H1 (cell line): ENCODE measurements at regions not wholly inside any gene's neighbourhood (a gene's known extent, or its start where the extent isn't known, plus 50 kb on each side); places are given as distances from the start of the nearest gene placed in this dataset.

Experiments used
- CTCF ChIA-PET: fragments of 300-600 bp; sonication (Branson Sonifier 250); formaldehyde crosslinking; loops from one replicate; lab custom pipeline; 2021; ENCODE audit not compliant: partially characterized antibody; lab: Charles Lee
- POLR2A ChIA-PET: fragments of 300-600 bp; sonication (Branson Sonifier 250); formaldehyde crosslinking; loops from one replicate; lab custom pipeline; 2021; ENCODE audit warnings: inconsistent platforms; ENCODE audit not compliant: partially characterized antibody; lab: Charles Lee
- DNase-seq, 2 experiments: peaks; one replicate each; pipeline versions ENCODE4 v3.0.0 to v3.0.0-alpha.2; 2010 to 2022; ENCODE audit warnings: low spot score in 2 of 2, low read depth in 1 of 2, mixed read lengths in 1 of 2
- FAIRE-seq: peaks from 2 replicates; lab custom pipeline; 2011; peaks lifted over from hg19 to GRCh38; lab: Jason Lieb, UNC
- H2AFZ ChIP-seq: 2 replicates; pipeline ENCODE4 v1.8.1; 2012; ENCODE audit warnings: low read length, inconsistent platforms
- H2AK5ac ChIP-seq: 2 replicates; pipeline ENCODE4 v1.6.1; 2013; ENCODE audit warnings: low read depth, low read length
- H2BK120ac ChIP-seq: replicated peaks from 2 replicates; pipeline ENCODE3; 2013; ENCODE audit warnings: low read depth, low read length, inconsistent platforms
- H2BK12ac ChIP-seq: 2 replicates; pipeline ENCODE4 v1.6.1; 2013; ENCODE audit warnings: low read depth, low read length
- H2BK15ac ChIP-seq: 2 replicates; pipeline ENCODE4 v1.6.1; 2013; ENCODE audit warnings: low read length
- H2BK20ac ChIP-seq: 2 replicates; pipeline ENCODE4 v1.6.1; 2013; ENCODE audit warnings: low read length
- H2BK5ac ChIP-seq: 2 replicates; pipeline ENCODE4 v1.6.1; 2013; ENCODE audit warnings: low read depth, low read length
- H3K14ac ChIP-seq: 2 replicates; pipeline ENCODE4 v1.6.1; 2013; ENCODE audit warnings: inconsistent platforms; ENCODE audit not compliant: insufficient read length
- H3K18ac ChIP-seq: 2 replicates; pipeline ENCODE4 v1.6.1; 2013; ENCODE audit warnings: low read length; ENCODE audit errors: extremely low read depth
- H3K23ac ChIP-seq: 2 replicates; pipeline ENCODE4 v1.6.1; 2013; ENCODE audit warnings: inconsistent platforms; ENCODE audit not compliant: insufficient read length
- H3K23me2 ChIP-seq: 2 replicates; pipeline ENCODE4 v1.6.1; 2013; ENCODE audit warnings: low read depth, low read length
- H3K27ac ChIP-seq: 2 replicates; pipeline ENCODE4 v1.6.1; 2011; ENCODE audit warnings: low read depth, low read length, inconsistent platforms
- H3K27me3 ChIP-seq, 4 experiments: replicated peaks in 1 of 4; 1 replicate in 1 of 4; 2 replicates in 3 of 4; pipeline versions ENCODE4 v1.6.1 to v1.8.1; 2011 to 2013; ENCODE audit warnings: low read length in 3 of 4, mild to moderate bottlenecking in 3 of 4, inconsistent platforms in 2 of 4, mixed read lengths in 2 of 4, moderate library complexity in 1 of 4; ENCODE audit not compliant: control insufficient read depth in 3 of 4, insufficient read depth in 3 of 4; ENCODE audit errors: extremely low read depth in 1 of 4
- H3K36me3 ChIP-seq, 4 experiments: 2 replicates each; pipeline versions ENCODE4 v1.6.1 to v1.8.1; 2011 to 2013; ENCODE audit warnings: mild to moderate bottlenecking in 4 of 4, low read length in 3 of 4, moderate library complexity in 2 of 4, control low read depth in 1 of 4, inconsistent platforms in 1 of 4; ENCODE audit not compliant: insufficient read depth in 4 of 4, control insufficient read depth in 2 of 4
- H3K4ac ChIP-seq: replicated peaks from 2 replicates; pipeline ENCODE3; 2013; ENCODE audit warnings: low read length, low read depth, mixed read lengths, inconsistent platforms; ENCODE audit not compliant: insufficient read length
- H3K4me1 ChIP-seq, 4 experiments: replicated peaks in 1 of 4; 1 replicate in 1 of 4; 2 replicates in 3 of 4; pipeline versions ENCODE4 v1.6.1 to v1.8.1; 2011 to 2013; ENCODE audit warnings: low read length in 3 of 4, inconsistent platforms in 2 of 4, mixed read lengths in 1 of 4; ENCODE audit not compliant: insufficient read depth in 4 of 4, control insufficient read depth in 3 of 4
- H3K4me2 ChIP-seq, 2 experiments: 2 replicates each; pipeline versions ENCODE4 v1.6.1 to v1.8.1; 2011 to 2013; ENCODE audit warnings: low read depth in 2 of 2, low read length in 2 of 2, control low read depth in 1 of 2, inconsistent platforms in 1 of 2, mild to moderate bottlenecking in 1 of 2; ENCODE audit not compliant: insufficient read depth in 1 of 2
- H3K4me3 ChIP-seq, 4 experiments: fragments of 200-600, 300-600 bp in 1 of 4; sonication (generic), shearing (Covaris generic), sonication (Bioruptor Twin) in 1 of 4; 2 replicates each; pipeline versions ENCODE4 v1.5.1 to v1.8.1; 2011 to 2016; ENCODE audit warnings: low read length in 4 of 4, low read depth in 3 of 4, control low read depth in 2 of 4, inconsistent platforms in 2 of 4, mild to moderate bottlenecking in 2 of 4, mixed read lengths in 1 of 4, moderate library complexity in 1 of 4; ENCODE audit not compliant: insufficient read depth in 2 of 4; ENCODE audit errors: extremely low read depth in 1 of 4
- H3K56ac ChIP-seq: replicated peaks from 2 replicates; pipeline ENCODE3; 2013; ENCODE audit warnings: low read depth, mild to moderate bottlenecking, mixed read lengths, low read length, inconsistent platforms; ENCODE audit not compliant: insufficient read length
- H3K79me1 ChIP-seq: 2 replicates; pipeline ENCODE4 v1.6.1; 2013; ENCODE audit warnings: low read depth, low read length, control low read depth
- H3K79me2 ChIP-seq, 2 experiments: 2 replicates each; pipeline versions ENCODE4 v1.6.1 to v1.8.1; 2012 to 2013; ENCODE audit warnings: low read length in 2 of 2, mild to moderate bottlenecking in 2 of 2, inconsistent platforms in 1 of 2; ENCODE audit not compliant: insufficient read depth in 2 of 2, control insufficient read depth in 1 of 2
- H3K9ac ChIP-seq, 4 experiments: replicated peaks in 1 of 4; 1 replicate in 1 of 4; 2 replicates in 3 of 4; pipeline versions ENCODE4 v1.6.1 to v1.8.1; 2011 to 2013; ENCODE audit warnings: low read depth in 3 of 4, low read length in 3 of 4, control low read depth in 2 of 4, mild to moderate bottlenecking in 2 of 4, moderate library complexity in 2 of 4, inconsistent platforms in 1 of 4; ENCODE audit errors: extremely low read depth in 1 of 4
- H3K9me3 ChIP-seq, 2 experiments: 2 replicates each; pipeline versions ENCODE4 v1.6.1 to v1.8.1; 2012 to 2013; ENCODE audit warnings: mild to moderate bottlenecking in 2 of 2, moderate library complexity in 2 of 2, control low read depth in 1 of 2, inconsistent platforms in 1 of 2, low read depth in 1 of 2, low read length in 1 of 2, mixed read lengths in 1 of 2; ENCODE audit not compliant: insufficient read depth in 2 of 2
- H4K20me1 ChIP-seq, 2 experiments: replicated peaks in 1 of 2; 2 replicates each; pipeline versions ENCODE3 to v1.8.1; 2011 to 2013; ENCODE audit warnings: inconsistent platforms in 2 of 2, low read length in 2 of 2, mild to moderate bottlenecking in 1 of 2; ENCODE audit not compliant: insufficient read depth in 2 of 2, control insufficient read depth in 1 of 2
- H4K5ac ChIP-seq: 2 replicates; pipeline ENCODE4 v1.6.1; 2013; ENCODE audit warnings: low read length, low read depth, mixed read lengths, inconsistent platforms; ENCODE audit not compliant: insufficient read length
- H4K8ac ChIP-seq: 2 replicates; pipeline ENCODE4 v1.8.0; 2013; ENCODE audit warnings: mild to moderate bottlenecking, moderate library complexity, low read length, inconsistent platforms; ENCODE audit not compliant: insufficient read depth; ENCODE audit errors: extremely low read depth
- H4K91ac ChIP-seq: replicated peaks from 2 replicates; pipeline ENCODE3; 2013; ENCODE audit warnings: low read length, mixed read lengths, inconsistent platforms; ENCODE audit not compliant: insufficient read length
- CHD1 ChIP-seq: IDR thresholded peaks from 2 replicates; pipeline ENCODE4 v1.6.1; 2012; ENCODE audit warnings: low read depth, low read length, improper control_type of control experiment
- CHD2 ChIP-seq: IDR thresholded peaks from 2 replicates; pipeline ENCODE4 v1.6.1; 2012; ENCODE audit warnings: low read length, improper control_type of control experiment
- CTCF ChIP-seq, 3 experiments: IDR thresholded peaks; 1 replicate in 2 of 3; 2 replicates in 1 of 3; pipeline versions ENCODE4 v1.5.1 to v1.6.1; 2011; ENCODE audit warnings: low read length in 3 of 3, mild to moderate bottlenecking in 3 of 3, inconsistent platforms in 2 of 3, low read depth in 1 of 3, moderate library complexity in 1 of 3; ENCODE audit not compliant: insufficient read depth in 1 of 3; ENCODE audit errors: control extremely low read depth in 1 of 3
- EP300 ChIP-seq, 2 experiments: IDR thresholded peaks; 1 replicate in 1 of 2; 2 replicates in 1 of 2; pipeline ENCODE4 v1.6.1; 2011 to 2012; ENCODE audit warnings: low read depth in 2 of 2, low read length in 2 of 2, mild to moderate bottlenecking in 2 of 2, borderline replicate concordance in 1 of 2, inconsistent platforms in 1 of 2, moderate library complexity in 1 of 2
- FOSL1 ChIP-seq: IDR thresholded peaks from 2 replicates; pipeline ENCODE4 v1.6.1; 2011; ENCODE audit warnings: mild to moderate bottlenecking, low read depth, low read length, moderate library complexity; ENCODE audit not compliant: insufficient read depth
- RNF2 ChIP-seq: fragments of 200-900, 300-1000 bp; sonication (generic); IDR thresholded peaks from 2 replicates; pipeline ENCODE4 v1.7.1; 2016; ENCODE audit warnings: borderline replicate concordance, low read depth, mild to moderate bottlenecking, antibody characterized with exemption, low read length; ENCODE audit not compliant: poor library complexity, severe bottlenecking; ENCODE audit errors: missing control alignments
- RXRA ChIP-seq: IDR thresholded peaks from 2 replicates; pipeline ENCODE4 v1.6.1; 2011; ENCODE audit warnings: low read depth, mild to moderate bottlenecking, low read length, moderate library complexity; ENCODE audit not compliant: insufficient read depth
- SIRT6 ChIP-seq: IDR thresholded peaks from one replicate; pipeline ENCODE4 v1.7.1; 2012; ENCODE audit warnings: low read length, inconsistent platforms
- SIX5 ChIP-seq: IDR thresholded peaks from 2 replicates; pipeline ENCODE4 v1.6.1; 2011; ENCODE audit warnings: mild to moderate bottlenecking, low read depth, low read length
- SP4 ChIP-seq: IDR thresholded peaks from 2 replicates; pipeline ENCODE4 v1.6.1; 2012; ENCODE audit warnings: low read length, inconsistent platforms
- TEAD4 ChIP-seq: IDR thresholded peaks from 2 replicates; pipeline ENCODE4 v1.6.1; 2012; ENCODE audit warnings: low read depth, low read length, inconsistent platforms, mixed read lengths
- WGBS, 2 experiments: shearing (Covaris generic) in 1 of 2; methylation state at CpG; one replicate each; pipeline versions ENCODE4 v1.1.6 to v1.1.7; 2013 to 2015; ENCODE audit warnings: low lambda C conversion rate in 2 of 2, mixed read lengths in 2 of 2, inconsistent platforms in 1 of 2, low coverage in 1 of 2, missing lambda C conversion rate in 1 of 2; ENCODE audit not compliant: insufficient replicate concordance in 2 of 2, insufficient coverage in 1 of 2, insufficient read length in 1 of 2; ENCODE audit errors: extremely low coverage in 1 of 2, missing lambda C conversion rate in 1 of 2; 5-methylcytosine and 5-hydroxymethylcytosine counted together

DNA sequence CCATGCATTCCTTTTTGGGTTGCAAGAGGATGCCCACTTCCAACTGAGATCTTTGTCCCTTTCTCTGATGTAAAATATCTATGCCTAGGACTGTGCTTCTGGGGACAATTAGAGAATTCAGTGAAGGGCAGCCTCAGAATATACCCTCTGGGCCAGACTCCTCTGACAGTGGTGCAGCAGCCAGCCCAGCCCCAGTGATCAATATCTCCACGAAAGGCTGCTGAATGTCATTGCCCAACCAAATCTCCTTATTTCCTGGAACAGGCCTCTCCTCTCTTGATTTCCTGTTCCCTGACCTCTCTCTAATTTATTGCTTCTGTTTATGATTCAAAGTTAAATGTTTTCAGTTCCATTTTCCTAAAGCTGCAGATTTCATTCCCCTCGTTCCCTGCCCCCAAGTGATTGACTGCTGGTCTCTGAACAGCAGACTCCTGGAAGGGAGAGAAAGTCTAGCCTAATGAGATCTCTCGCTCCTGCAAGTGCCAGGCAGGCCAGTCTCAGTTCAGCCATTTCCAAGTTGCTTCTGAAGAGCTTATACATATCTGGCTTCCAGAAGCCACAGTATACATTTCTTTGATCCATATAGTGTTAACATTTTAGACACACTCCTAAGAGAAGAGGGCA lies 104.4 kb upstream of the SALL1 start:
- Histone ChIP-seq H4K20me1 (no peaks in the 10 kb centered on the region), H2AK5ac (no peak overlapping the region), H4K8ac (no peak overlapping the region), H3K4me1 (no peaks in the 10 kb centered on the region; a peak in 1 of 7 replicates), H2AFZ (no peak overlapping the region), H3K27me3 (no peaks in the 10 kb centered on the region), H3K79me1 (no peaks in the 10 kb centered on the region), H3K23ac (no peak overlapping the region), H4K91ac (no peak overlapping the region), H3K27ac (no peak overlapping the region), H3K14ac (no peak overlapping the region), H3K4me2 (no peak overlapping the region), H3K4me3 (no peak overlapping the region), H3K4ac (no peak overlapping the region), H3K36me3 (no peaks in the 10 kb centered on the region), H3K79me2 (no peaks in the 10 kb centered on the region), H4K5ac (no peak overlapping the region), H3K18ac (no peak overlapping the region), H3K23me2 (no peaks in the 10 kb centered on the region), H2BK15ac (no peak overlapping the region), H3K9me3 (peaks cover 14 to 21% of the 10 kb centered on the region in 2 experiments), H2BK5ac (no peak overlapping the region), H3K56ac (no peak overlapping the region), H2BK120ac (no peak overlapping the region), H3K9ac (no peak overlapping the region), H2BK12ac (no peak overlapping the region), H2BK20ac (no peak overlapping the region)
- DNase-seq = no peak
- 90% methylated on average over 3 of the region's 3 CpGs; no CpG with 5 or more reads in 1 of the 2 experiments for WGBS, 2 experiments
- ChIA-PET POLR2A (interaction anchor here (0.7 kb wide), 1 partner anchor 74 kb away, joined by 3 read pairs; no protein-coding TSS in a partner anchor), CTCF (no interaction called here)
- no peak for FAIRE-seq
- TF ChIP-seq RXRA (no peak), SIX5 (no peak), EP300 (IDR thresholded peaks at IDR 0.05; ENCODE audit: borderline replicate concordance in 1 of 2, low read depth in 2 of 2, low read length in 2 of 2) (no peak), SIRT6 (no peak), TEAD4 (no peak), RNF2 (no peak), CHD1 (no peak), SP4 (no peak), FOSL1 (no peak), CHD2 (no peak), CTCF (IDR thresholded peaks at IDR 0.05; ENCODE audit: control extremely low read depth in 1 of 3, insufficient read depth in 1 of 3, low read depth in 1 of 3, low read length in 3 of 3) (no peak)
